CD4-positive, alpha-beta T cell (primary cell): ENCODE measurements at regions not wholly inside any gene's neighbourhood (a gene's known extent, or its start where the extent isn't known, plus 50 kb on each side); places are given as distances from the start of the nearest gene placed in this dataset.

ENCODE experiments used
- ATAC-seq: fragments of 200-7000 bp; cut with Tn5 transposase; one replicate; pipeline ENCODE4 v1.10.0; 2022; ENCODE audit warnings: mild to moderate bottlenecking; ENCODE audit not compliant: poor library complexity
- CTCF ChIA-PET: fragments of 350-600 bp; sonication (Branson Sonifier 250); formaldehyde crosslinking; loops from one replicate; lab custom pipeline; 2021; ENCODE audit warnings: antibody characterized with exemption, inconsistent platforms; lab: Charles Lee
- POLR2A ChIA-PET: fragments of 350-600 bp; sonication (Branson Sonifier 250); formaldehyde crosslinking; loops from one replicate; lab custom pipeline; 2021; ENCODE audit warnings: antibody characterized with exemption, inconsistent platforms; lab: Charles Lee
- DNase-seq, 14 experiments: peaks; one replicate each; pipeline ENCODE4 v3.0.0-alpha.2; 2013 to 2020; ENCODE audit warnings: mixed read lengths in 2 of 14
- H3K27ac ChIP-seq, 2 donors: one replicate each; pipeline versions ENCODE4 v1.5.1 to v1.7.0; 2013; ENCODE audit warnings: low read length in 2 of 2, low read depth in 1 of 2, mild to moderate bottlenecking in 1 of 2
- H3K27me3 ChIP-seq, 2 experiments: 1 replicate in 1 of 2; 2 replicates in 1 of 2; pipeline versions ENCODE4 v1.6.1 to v1.7.0; 2013; ENCODE audit warnings: low read length in 2 of 2, control low read depth in 1 of 2, mild to moderate bottlenecking in 1 of 2, moderate library complexity in 1 of 2; ENCODE audit not compliant: insufficient read depth in 2 of 2, control insufficient read depth in 1 of 2
- H3K36me3 ChIP-seq: one replicate; pipeline ENCODE4 v1.6.1; 2013; ENCODE audit warnings: low read length, control low read depth; ENCODE audit not compliant: insufficient read depth
- H3K4me1 ChIP-seq: one replicate; pipeline ENCODE4 v1.6.1; 2013; ENCODE audit warnings: low read length, control low read depth; ENCODE audit not compliant: insufficient read depth
- H3K4me3 ChIP-seq: one replicate; pipeline ENCODE4 v1.5.1; 2013; ENCODE audit warnings: mild to moderate bottlenecking, low read length, moderate library complexity
- H3K9me3 ChIP-seq, 2 experiments: 1 replicate in 1 of 2; 2 replicates in 1 of 2; pipeline versions ENCODE4 v1.6.1 to v1.7.0; 2013; ENCODE audit warnings: low read length in 2 of 2, mild to moderate bottlenecking in 2 of 2, control low read depth in 1 of 2, moderate library complexity in 1 of 2; ENCODE audit not compliant: control insufficient read depth in 1 of 2, insufficient read depth in 1 of 2
- H3K27ac Mint-ChIP-seq: one replicate; pipeline ENCODE4 v1.8.0; 2020; ENCODE audit warnings: mixed read lengths
- H3K27me3 Mint-ChIP-seq: one replicate; pipeline ENCODE4 v1.8.0; 2021; ENCODE audit warnings: mixed read lengths
- H3K36me3 Mint-ChIP-seq: one replicate; pipeline ENCODE4 v1.8.0; 2021; ENCODE audit warnings: low read depth, mixed read lengths
- H3K4me1 Mint-ChIP-seq: one replicate; pipeline ENCODE4 v1.8.0; 2021; ENCODE audit warnings: low read depth, mixed read lengths
- H3K4me3 Mint-ChIP-seq: one replicate; pipeline ENCODE4 v1.8.0; 2020; ENCODE audit warnings: mild to moderate bottlenecking, mixed read lengths
- H3K9me3 Mint-ChIP-seq: one replicate; pipeline ENCODE4 v1.8.0; 2020; ENCODE audit warnings: mixed read lengths
- intact Hi-C, 2 experiments: fragments of 100-400 bp; cut with DNase I in 1 of 2; cut with micrococcal nuclease in 1 of 2; formaldehyde crosslinking; loops; one replicate each; pipeline versions ENCODE4 v1.15.1 to v1.9.0; 2023 to 2025; cut with DNase I, micrococcal nuclease
- TF ChIP-seq, protein P1 (sequence below): fragments of 200-600 bp; IDR thresholded peaks from one replicate; pipeline ENCODE4 v1.8.0; 2022; ENCODE audit warnings: antibody characterized with exemption, mild to moderate bottlenecking

DNA sequence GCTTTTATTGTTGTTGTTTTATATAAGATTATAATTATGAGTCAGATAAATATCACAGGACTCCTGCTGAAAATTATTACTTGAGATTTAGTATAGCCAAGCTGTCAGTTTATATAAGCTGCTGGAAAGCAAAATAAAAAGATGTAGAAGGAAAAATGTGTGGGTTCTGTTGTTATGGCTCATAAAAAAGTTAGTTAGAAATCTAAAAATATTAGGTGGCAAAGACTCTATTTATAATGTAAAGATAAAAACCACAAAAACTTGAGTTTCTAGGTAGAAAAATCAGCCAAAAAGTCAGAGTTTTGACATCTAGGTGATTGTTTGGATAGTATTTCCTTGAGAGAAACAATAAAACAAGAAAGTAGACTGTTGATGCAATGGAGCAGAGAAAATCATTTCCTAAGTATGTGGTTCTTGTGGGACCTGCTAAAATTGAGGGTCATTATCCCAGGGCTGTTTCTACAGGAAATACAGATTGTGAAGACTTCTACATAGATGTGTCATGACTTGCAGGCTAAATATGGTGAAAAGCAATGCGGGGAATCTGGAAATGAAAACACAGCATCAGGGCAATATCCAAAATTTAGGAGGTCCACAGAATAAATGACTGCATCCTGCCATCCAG lies 1109.6 kb upstream of the CADM2 start:
- intact Hi-C loops: no loop called here
- Histone ChIP-seq H3K4me1 (no peaks in the 10 kb centered on the region), H3K9me3 (no peaks in the 10 kb centered on the region), H3K36me3 (no peaks in the 10 kb centered on the region), H3K27ac (no peak overlapping the region), H3K27me3 (no peaks in the 10 kb centered on the region), H3K4me3 (no peak overlapping the region)
- ChIA-PET CTCF (no interaction called here), POLR2A (no interaction called here)
- Mint-ChIP-seq H3K4me3 (no peak overlapping the region), H3K36me3 (no peaks in the 10 kb centered on the region), H3K27me3 (no peaks in the 10 kb centered on the region), H3K9me3 (peaks cover 4% of the 10 kb centered on the region), H3K27ac (no peak overlapping the region), H3K4me1 (no peaks in the 10 kb centered on the region)
- TF ChIP-seq, protein P1, sequence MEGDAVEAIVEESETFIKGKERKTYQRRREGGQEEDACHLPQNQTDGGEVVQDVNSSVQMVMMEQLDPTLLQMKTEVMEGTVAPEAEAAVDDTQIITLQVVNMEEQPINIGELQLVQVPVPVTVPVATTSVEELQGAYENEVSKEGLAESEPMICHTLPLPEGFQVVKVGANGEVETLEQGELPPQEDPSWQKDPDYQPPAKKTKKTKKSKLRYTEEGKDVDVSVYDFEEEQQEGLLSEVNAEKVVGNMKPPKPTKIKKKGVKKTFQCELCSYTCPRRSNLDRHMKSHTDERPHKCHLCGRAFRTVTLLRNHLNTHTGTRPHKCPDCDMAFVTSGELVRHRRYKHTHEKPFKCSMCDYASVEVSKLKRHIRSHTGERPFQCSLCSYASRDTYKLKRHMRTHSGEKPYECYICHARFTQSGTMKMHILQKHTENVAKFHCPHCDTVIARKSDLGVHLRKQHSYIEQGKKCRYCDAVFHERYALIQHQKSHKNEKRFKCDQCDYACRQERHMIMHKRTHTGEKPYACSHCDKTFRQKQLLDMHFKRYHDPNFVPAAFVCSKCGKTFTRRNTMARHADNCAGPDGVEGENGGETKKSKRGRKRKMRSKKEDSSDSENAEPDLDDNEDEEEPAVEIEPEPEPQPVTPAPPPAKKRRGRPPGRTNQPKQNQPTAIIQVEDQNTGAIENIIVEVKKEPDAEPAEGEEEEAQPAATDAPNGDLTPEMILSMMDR: no peak
- ATAC-seq (no peak), DNase-seq (no peak)

- DNase-seq (no peak), ATAC-seq (no peak)
- H3K9me3 ChIP-seq: peaks cover 0 to 6% of the 10 kb centered on the region in 2 experiments
- H3K9me3 Mint-ChIP-seq: peaks cover 9% of the 10 kb centered on the region
- TF ChIP-seq, protein P1: no peak
- no peaks in the 10 kb centered on the region for H3K36me3 Mint-ChIP-seq
- no peak overlapping the region for H3K27ac ChIP-seq
- POLR2A ChIA-PET: no interaction called here
- no peak overlapping the region for H3K27ac Mint-ChIP-seq
- no peaks in the 10 kb centered on the region for H3K4me1 ChIP-seq
- CTCF ChIA-PET: no interaction called here
- H3K4me3 ChIP-seq: no peak overlapping the region
- H3K27me3 ChIP-seq: no peaks in the 10 kb centered on the region
- intact Hi-C loops: no loop called here
- H3K27me3 Mint-ChIP-seq: no peaks in the 10 kb centered on the region
- no peak overlapping the region for H3K4me3 Mint-ChIP-seq
- no peaks in the 10 kb centered on the region for H3K36me3 ChIP-seq
- no peaks in the 10 kb centered on the region for H3K4me1 Mint-ChIP-seq
These were observed 1095.4 kb upstream of the CADM2 start for GRCh38 chr3:83863380-83863779.

- H3K27ac Mint-ChIP-seq: no peak overlapping the region
- Histone ChIP-seq H3K36me3 (no peaks in the 10 kb centered on the region), H3K27me3 (no peaks in the 10 kb centered on the region), H3K4me1 (no peaks in the 10 kb centered on the region), H3K9me3 (no peaks in the 10 kb centered on the region), H3K4me3 (no peak overlapping the region), H3K27ac (no peak overlapping the region)
- ChIA-PET CTCF (no interaction called here), POLR2A (no interaction called here)
- no peaks in the 10 kb centered on the region for H3K27me3 Mint-ChIP-seq
- DNase-seq: no peak
- no peak overlapping the region for H3K4me3 Mint-ChIP-seq
- intact Hi-C loops: no loop called here
- no peak for ATAC-seq
- TF ChIP-seq, protein P1: no peak
- no peaks in the 10 kb centered on the region for H3K36me3 Mint-ChIP-seq
- no peaks in the 10 kb centered on the region for H3K4me1 Mint-ChIP-seq
- peaks cover 9% of the 10 kb centered on the region for H3K9me3 Mint-ChIP-seq
These were observed 1089.8 kb upstream of the CADM2 start for GRCh38 chr3:83868909-83869567.
